IMR-90 (cell line): ENCODE measurements at regions not wholly inside any gene's neighbourhood (a gene's known extent, or its start where the extent isn't known, plus 50 kb on each side); places are given as distances from the start of the nearest gene placed in this dataset.

Experiments
- MXI1 ChIP-seq: IDR thresholded peaks from 2 replicates; pipeline ENCODE4 v1.6.1; 2012; ENCODE audit warnings: low read depth, mild to moderate bottlenecking, low read length, moderate library complexity, borderline replicate concordance
- POLR2A ChIP-seq: IDR thresholded peaks from 2 replicates; pipeline ENCODE4 v1.6.1; 2012; ENCODE audit warnings: mild to moderate bottlenecking, low read depth, low read length
- RFX5 ChIP-seq: IDR thresholded peaks from 2 replicates; pipeline ENCODE4 v1.8.0; 2012; ENCODE audit warnings: low read depth, mild to moderate bottlenecking, low read length, moderate library complexity
- SMC3 ChIP-seq: fragments of 150-350 bp; IDR thresholded peaks from 2 replicates; pipeline ENCODE4 v1.6.1; 2016; ENCODE audit warnings: low read depth, mild to moderate bottlenecking, antibody characterized with exemption, low read length, moderate library complexity
- TF ChIP-seq, protein P1 (sequence below): conservative IDR thresholded peaks from 2 replicates; pipeline ENCODE4 v1.5.1; 2012; ENCODE audit warnings: mild to moderate bottlenecking, low read depth, low read length, improper control_type of control experiment

DNA sequence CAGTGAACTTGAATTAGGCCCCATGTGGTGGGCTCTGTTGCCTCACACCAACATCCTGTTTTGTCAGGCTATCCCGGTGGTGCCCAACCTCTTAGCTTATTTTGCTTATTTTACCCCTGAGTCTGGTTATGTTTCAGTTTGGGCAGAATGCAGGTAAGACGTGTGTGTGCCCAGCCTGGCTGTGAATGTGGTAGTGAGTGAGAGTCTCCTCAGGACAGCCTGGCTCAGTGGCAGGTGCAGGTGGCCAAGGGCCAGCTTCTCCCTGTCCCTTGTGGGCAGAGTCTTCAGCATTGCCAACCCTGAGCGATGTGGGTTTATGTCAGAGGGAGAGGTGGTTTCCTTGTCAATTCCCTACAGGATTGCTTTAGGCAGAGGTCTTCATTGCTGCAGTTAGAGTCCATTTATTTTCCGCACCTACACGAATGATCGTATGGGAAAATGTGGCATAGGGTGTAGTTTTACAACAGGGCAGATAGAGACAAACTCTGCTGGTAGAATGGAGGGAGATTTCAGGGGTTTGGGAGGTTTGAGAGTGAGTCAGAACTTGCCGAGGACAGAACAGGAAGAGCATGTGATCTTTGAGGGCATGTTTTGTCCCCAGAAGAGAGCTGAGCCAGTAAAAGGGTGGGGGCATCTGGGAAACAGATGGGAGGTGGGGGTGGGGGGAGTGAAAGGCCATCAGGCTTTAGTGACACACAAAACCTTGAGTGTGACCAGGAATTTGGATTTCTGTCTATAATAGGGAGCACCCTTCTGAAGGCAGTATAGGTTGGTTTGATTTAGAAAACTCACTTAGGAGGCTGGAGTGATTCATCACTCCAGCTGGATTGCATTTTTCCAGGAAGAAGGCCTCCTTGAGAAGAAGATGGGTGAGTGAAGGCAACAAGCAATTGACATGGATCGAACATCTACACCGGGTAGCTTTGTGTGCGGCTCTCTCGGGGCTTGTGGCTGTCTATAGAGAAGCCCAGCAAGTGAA lies 156.2 kb upstream of the CELF4 start:
- no peak for TF ChIP-seq POLR2A
- TF ChIP-seq, protein P1, sequence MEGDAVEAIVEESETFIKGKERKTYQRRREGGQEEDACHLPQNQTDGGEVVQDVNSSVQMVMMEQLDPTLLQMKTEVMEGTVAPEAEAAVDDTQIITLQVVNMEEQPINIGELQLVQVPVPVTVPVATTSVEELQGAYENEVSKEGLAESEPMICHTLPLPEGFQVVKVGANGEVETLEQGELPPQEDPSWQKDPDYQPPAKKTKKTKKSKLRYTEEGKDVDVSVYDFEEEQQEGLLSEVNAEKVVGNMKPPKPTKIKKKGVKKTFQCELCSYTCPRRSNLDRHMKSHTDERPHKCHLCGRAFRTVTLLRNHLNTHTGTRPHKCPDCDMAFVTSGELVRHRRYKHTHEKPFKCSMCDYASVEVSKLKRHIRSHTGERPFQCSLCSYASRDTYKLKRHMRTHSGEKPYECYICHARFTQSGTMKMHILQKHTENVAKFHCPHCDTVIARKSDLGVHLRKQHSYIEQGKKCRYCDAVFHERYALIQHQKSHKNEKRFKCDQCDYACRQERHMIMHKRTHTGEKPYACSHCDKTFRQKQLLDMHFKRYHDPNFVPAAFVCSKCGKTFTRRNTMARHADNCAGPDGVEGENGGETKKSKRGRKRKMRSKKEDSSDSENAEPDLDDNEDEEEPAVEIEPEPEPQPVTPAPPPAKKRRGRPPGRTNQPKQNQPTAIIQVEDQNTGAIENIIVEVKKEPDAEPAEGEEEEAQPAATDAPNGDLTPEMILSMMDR = no peak
- no peak for TF ChIP-seq MXI1
- no peak for TF ChIP-seq SMC3
- no peak for TF ChIP-seq RFX5
